Tibial nerve (tissue), 4 donors: ENCODE measurements at regions not wholly inside any gene's neighbourhood (a gene's known extent, or its start where the extent isn't known, plus 50 kb on each side); places are given as distances from the start of the nearest gene placed in this dataset.
A peak's percentile ranks its signal among the peaks of the same experiment; 100 is the strongest.

Experiments
- DNase-seq, 2 donors: peaks; one replicate each; pipeline ENCODE4 v3.0.0-alpha.2; 2019; ENCODE audit warnings: low spot score in 2 of 2
- H3K27ac ChIP-seq, 4 donors: fragments of 200-600 bp; sonication (generic) in 3 of 4; one replicate each; pipeline ENCODE4 v1.5.1; 2017 to 2019; ENCODE audit warnings: mild to moderate bottlenecking in 1 of 4
- H3K27me3 ChIP-seq, 2 donors: fragments of 200-600 bp; sonication (generic) in 1 of 2; one replicate each; pipeline versions ENCODE4 v1.5.1 to v1.6.0; 2017 to 2019
- H3K36me3 ChIP-seq, 3 donors: fragments of 200-600 bp; sonication (generic); one replicate each; pipeline ENCODE4 v1.5.1; 2018 to 2019
- H3K4me1 ChIP-seq, 4 donors: fragments of 200-600 bp; sonication (generic) in 3 of 4; one replicate each; pipeline ENCODE4 v1.5.1; 2017 to 2019
- H3K4me3 ChIP-seq, 4 donors: fragments of 200-600 bp; sonication (generic) in 3 of 4; one replicate each; pipeline ENCODE4 v1.5.1; 2017 to 2019; ENCODE audit warnings: mild to moderate bottlenecking in 1 of 4, moderate library complexity in 1 of 4
- H3K9me3 ChIP-seq, 4 donors: fragments of 200-600 bp; sonication (generic) in 3 of 4; one replicate each; pipeline ENCODE4 v1.5.1; 2017 to 2019
- CTCF ChIP-seq, 5 experiments: fragments of 200-600 bp in 3 of 5; fragments of 450-650 bp in 2 of 5; sonication (generic) in 3 of 5; IDR thresholded peaks; one replicate each; pipeline ENCODE4 v1.5.1; 2016 to 2019; ENCODE audit warnings: antibody characterized with exemption in 5 of 5, mild to moderate bottlenecking in 3 of 5, moderate library complexity in 2 of 5
- EP300 ChIP-seq, 2 donors: sonication (generic); formaldehyde crosslinking; IDR thresholded peaks; one replicate each; pipeline ENCODE4 v1.6.1; 2017; ENCODE audit warnings: antibody characterized with exemption in 2 of 2, mild to moderate bottlenecking in 1 of 2
- POLR2A ChIP-seq, 2 donors: fragments of 450-650 bp; IDR thresholded peaks; one replicate each; pipeline ENCODE4 v1.6.1; 2017; ENCODE audit warnings: antibody characterized with exemption in 2 of 2, mild to moderate bottlenecking in 2 of 2, moderate library complexity in 2 of 2
- WGBS, 2 donors: methylation state at CpG; one replicate each; pipeline ENCODE4 v1.1.5; 2018; 5-methylcytosine and 5-hydroxymethylcytosine counted together

GRCh38 chr6:44045672-44046015, 81.6 kb downstream of the MRPL14 start:
- TF ChIP-seq POLR2A (IDR thresholded peaks at IDR 0.05) (no peak), EP300 (IDR thresholded peaks at IDR 0.05) (peak; percentile 33 to 86), CTCF (IDR thresholded peaks at IDR 0.05) (no peak)
- Histone ChIP-seq H3K36me3 (no peaks in the 10 kb centered on the region), H3K27me3 (no peaks in the 10 kb centered on the region), H3K4me1 (peaks cover 0 to 67% (median 31%) of the 10 kb centered on the region in 4 donors), H3K27ac (peak overlapping the region in 2 of 4 donors; percentile 50), H3K9me3 (no peaks in the 10 kb centered on the region), H3K4me3 (no peak overlapping the region)
- no peak for DNase-seq
- 14 to 33% methylated on average over 1 of the region's 1 CpG for WGBS, 2 donors

- Histone ChIP-seq H3K4me3 (no peak overlapping the region), H3K27ac (peak overlapping the region in 3 of 4 donors; percentile 15 to 50 (median 50)), H3K4me1 (peaks cover 0 to 67% (median 29%) of the 10 kb centered on the region in 4 donors), H3K36me3 (no peaks in the 10 kb centered on the region), H3K27me3 (no peaks in the 10 kb centered on the region), H3K9me3 (no peaks in the 10 kb centered on the region)
- WGBS, 2 donors = 75 to 79% methylated on average over 2 of the region's 2 CpGs
- TF ChIP-seq CTCF (IDR thresholded peaks at IDR 0.05) (no peak), POLR2A (IDR thresholded peaks at IDR 0.05) (no peak), EP300 (IDR thresholded peaks at IDR 0.05) (no peak)
- no peak for DNase-seq
These were observed 82.1 kb downstream of the MRPL14 start for GRCh38 chr6:44044940-44045671.

DNA sequence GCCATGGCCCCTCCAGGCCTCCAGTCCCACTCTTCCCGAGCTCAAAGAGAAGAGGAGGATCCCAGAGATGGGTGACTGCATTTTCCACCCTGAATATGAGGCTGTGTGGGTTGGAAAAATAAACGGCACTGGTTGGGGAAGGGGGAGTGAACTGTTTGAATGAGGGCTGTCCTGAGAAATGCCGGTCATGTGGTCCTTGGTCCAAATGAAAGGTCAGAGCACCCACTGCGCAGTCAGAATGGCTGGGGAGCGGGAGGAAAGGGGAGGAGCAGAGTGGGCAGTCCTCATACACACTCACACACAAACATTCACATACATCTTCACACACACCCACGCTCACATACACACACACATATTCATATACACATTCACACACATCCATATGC, 83.1 kb downstream of the MRPL14 start:
- Histone ChIP-seq H3K27ac (peak overlapping the region; percentile 52 to 87 (median 70)), H3K27me3 (no peaks in the 10 kb centered on the region), H3K4me1 (peaks cover 0 to 61% (median 24%) of the 10 kb centered on the region in 4 donors), H3K9me3 (no peaks in the 10 kb centered on the region), H3K36me3 (no peaks in the 10 kb centered on the region), H3K4me3 (no peak overlapping the region)
- no peak for TF ChIP-seq POLR2A (IDR thresholded peaks at IDR 0.05)
- TF ChIP-seq EP300 (IDR thresholded peaks at IDR 0.05) = peak in 1 of 2 donors; percentile 72
- no peak for DNase-seq
- WGBS, 2 donors = 37 to 43% methylated on average over 6 of the region's 6 CpGs

DNA sequence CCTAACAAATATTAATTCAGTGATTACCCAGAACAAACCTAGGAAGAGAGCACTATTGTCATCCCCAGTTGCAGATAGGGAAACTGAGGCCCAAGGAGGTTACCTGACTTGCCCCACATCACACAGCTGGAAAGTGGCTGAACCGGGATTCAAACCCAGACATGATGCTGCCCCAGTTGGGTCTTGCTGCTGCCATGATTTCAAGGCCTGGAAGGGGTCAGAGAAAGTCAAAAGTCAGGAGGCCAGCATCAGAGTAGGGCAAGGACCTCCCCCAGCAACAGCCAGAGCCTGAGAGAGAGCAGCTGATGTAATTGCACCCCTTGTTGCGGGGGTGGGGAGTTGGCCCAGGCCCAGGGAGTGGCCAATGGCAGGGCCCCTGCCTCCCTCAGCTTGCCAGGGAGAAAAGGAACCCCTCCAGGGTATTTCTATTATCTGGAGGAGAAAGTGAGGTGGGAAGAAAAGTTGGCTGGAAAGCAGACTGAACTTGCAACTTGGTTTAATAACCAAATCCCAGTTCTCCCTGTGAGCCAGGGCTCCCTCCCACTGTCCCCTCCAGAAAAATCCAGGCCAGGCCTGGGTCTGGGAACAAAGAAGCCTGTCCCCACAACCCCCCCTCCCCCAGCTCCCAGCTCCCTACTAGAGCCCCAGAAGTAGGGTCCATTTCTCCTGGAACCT, 83.6 kb downstream of the MRPL14 start:
- Histone ChIP-seq H3K27ac (peak overlapping the region; percentile 52 to 87 (median 70)), H3K4me1 (peaks cover 0 to 58% (median 23%) of the 10 kb centered on the region in 4 donors), H3K27me3 (no peaks in the 10 kb centered on the region), H3K9me3 (no peaks in the 10 kb centered on the region), H3K4me3 (no peak overlapping the region), H3K36me3 (no peaks in the 10 kb centered on the region)
- TF ChIP-seq EP300 (IDR thresholded peaks at IDR 0.05) (no peak), CTCF (IDR thresholded peaks at IDR 0.05) (no peak), POLR2A (IDR thresholded peaks at IDR 0.05) (no peak)
- no peak for DNase-seq
- WGBS, 2 donors = 35 to 42% methylated on average over 2 of the region's 2 CpGs

DNA sequence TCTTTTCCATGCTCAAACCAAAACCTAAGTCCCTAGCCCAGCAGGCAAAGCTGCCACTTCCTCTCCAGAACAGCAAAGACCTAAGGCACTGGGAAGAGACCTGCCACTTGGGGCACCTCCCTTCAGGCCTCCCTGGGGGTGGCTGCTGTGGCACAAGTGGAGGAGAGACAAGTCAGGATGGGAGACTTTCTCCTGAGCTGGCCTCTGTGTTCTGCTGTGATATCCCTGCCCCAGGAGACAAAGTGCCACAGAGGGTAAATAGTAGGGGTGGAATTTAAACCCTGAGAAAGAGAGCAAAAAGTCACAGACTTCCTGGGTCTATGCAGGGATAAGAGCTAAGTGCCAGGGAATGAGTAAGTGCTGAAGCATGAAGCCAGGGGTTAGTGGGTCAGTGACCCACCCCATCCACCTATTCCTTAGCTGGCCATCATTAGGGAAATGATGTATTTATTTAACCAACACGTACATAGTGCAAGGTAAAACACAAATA, 84.2 kb downstream of the MRPL14 start:
- H3K4me1 ChIP-seq = peaks cover 0 to 53% (median 23%) of the 10 kb centered on the region in 4 donors
- peak overlapping the region; percentile 52 to 87 (median 70) for H3K27ac ChIP-seq

More for the DNA sequence above, 84.2 kb downstream of the MRPL14 start:
- no peaks in the 10 kb centered on the region for H3K27me3 ChIP-seq
- H3K36me3 ChIP-seq = no peaks in the 10 kb centered on the region
- no peak overlapping the region for H3K4me3 ChIP-seq
- H3K9me3 ChIP-seq = no peaks in the 10 kb centered on the region
- no peak for DNase-seq
- 35 to 46% methylated on average over 1 of the region's 1 CpG for WGBS, 2 donors
- TF ChIP-seq EP300 (IDR thresholded peaks at IDR 0.05) (no peak), POLR2A (IDR thresholded peaks at IDR 0.05) (no peak), CTCF (IDR thresholded peaks at IDR 0.05) (no peak)
